Right lobe of liver (tissue), 4 donors: ENCODE measurements at regions not wholly inside any gene's neighbourhood (a gene's known extent, or its start where the extent isn't known, plus 50 kb on each side); places are given as distances from the start of the nearest gene placed in this dataset.

Experiments used
- CTCF ChIP-seq, 4 donors: fragments of 200-600 bp in 3 of 4; fragments of 450-650 bp in 1 of 4; IDR thresholded peaks; one replicate each; pipeline versions ENCODE4 v1.5.1 to v1.8.0; 2016 to 2022; ENCODE audit warnings: antibody characterized with exemption in 4 of 4, mild to moderate bottlenecking in 2 of 4
- POLR2A ChIP-seq: fragments of 450-650 bp; IDR thresholded peaks from one replicate; pipeline ENCODE4 v1.6.1; 2017; ENCODE audit warnings: antibody characterized with exemption, mild to moderate bottlenecking
- donor health status: DM: no; HTN: no; CAD: no.
- donor health status: DM: no; HTN: no; CAD: no.
- donor health status: DM: no; HTN: yes; CAD: no.

GRCh38 chr9:79329861-79330260 lies 241.9 kb upstream of the TLE4 start:
- TF ChIP-seq CTCF (IDR thresholded peaks at IDR 0.05) (no peak), POLR2A (no peak)
